Activated naive CD8-positive, alpha-beta T cell treated with anti-CD3 and anti-CD28 coated beads, Interleukin-2, amount 50 U/mL, for 24 hours (primary cell): ENCODE measurements at regions not wholly inside any gene's neighbourhood (a gene's known extent, or its start where the extent isn't known, plus 50 kb on each side); places are given as distances from the start of the nearest gene placed in this dataset.
"Not testable (repeated sequence)": the region's sequence is repeated elsewhere in the genome, so short reads cannot be mapped to it uniquely, and the experiment has no call there.

Experiments
- ATAC-seq: fragments of 150-1000 bp; cut with Tn5 transposase; one replicate; pipeline ENCODE4 v1.10.0; 2021
- DNase-seq: peaks from one replicate; pipeline ENCODE4 v3.0.0; 2021
- H3K27ac Mint-ChIP-seq: one replicate; pipeline ENCODE4 v1.8.0; 2021; ENCODE audit warnings: mild to moderate bottlenecking, mixed read lengths
- H3K27me3 Mint-ChIP-seq: one replicate; pipeline ENCODE4 v1.8.0; 2021; ENCODE audit warnings: mixed read lengths
- H3K36me3 Mint-ChIP-seq: one replicate; pipeline ENCODE4 v1.8.0; 2021; ENCODE audit warnings: low read depth, mixed read lengths
- H3K4me1 Mint-ChIP-seq: one replicate; pipeline ENCODE4 v1.8.0; 2021; ENCODE audit warnings: mixed read lengths
- H3K4me3 Mint-ChIP-seq: one replicate; pipeline ENCODE4 v1.8.0; 2021; ENCODE audit warnings: mild to moderate bottlenecking, moderate library complexity, mixed read lengths
- H3K9me3 Mint-ChIP-seq: one replicate; pipeline ENCODE4 v1.8.0; 2021; ENCODE audit warnings: mixed read lengths

- Mint-ChIP-seq H3K36me3 (no peaks in the 10 kb centered on the region), H3K27me3 (no peaks in the 10 kb centered on the region), H3K27ac (no peak overlapping the region), H3K4me1 (peaks cover 13% of the 10 kb centered on the region), H3K4me3 (no peak overlapping the region), H3K9me3 (no peaks in the 10 kb centered on the region)
- no peak for DNase-seq
- no peak for ATAC-seq
Measured at GRCh38 chr1:67482733-67483482, 52.7 kb upstream of the SERBP1 start.

GRCh38 chr1:67484492-67484891 is 54.3 kb upstream of the SERBP1 start:
- no peak overlapping the region for H3K4me3 Mint-ChIP-seq
- no peaks in the 10 kb centered on the region for H3K9me3 Mint-ChIP-seq
- DNase-seq (no peak), ATAC-seq (no peak)
- no peak overlapping the region for H3K27ac Mint-ChIP-seq
- peaks cover 3% of the 10 kb centered on the region for H3K4me1 Mint-ChIP-seq
- H3K36me3 Mint-ChIP-seq = no peaks in the 10 kb centered on the region
- no peaks in the 10 kb centered on the region for H3K27me3 Mint-ChIP-seq

GRCh38 chr1:67485046-67485811 is 55.0 kb upstream of the SERBP1 start:
- no peak for DNase-seq
- no peak for ATAC-seq
- no peaks in the 10 kb centered on the region for H3K36me3 Mint-ChIP-seq
- no peak overlapping the region for H3K4me3 Mint-ChIP-seq
- no peak overlapping the region for H3K27ac Mint-ChIP-seq
- no peaks in the 10 kb centered on the region for H3K27me3 Mint-ChIP-seq
- peaks cover 3% of the 10 kb centered on the region for H3K4me1 Mint-ChIP-seq
- no peaks in the 10 kb centered on the region for H3K9me3 Mint-ChIP-seq

GRCh38 chr1:67489643-67490042 is 59.4 kb upstream of the SERBP1 start:
- Mint-ChIP-seq H3K36me3 (no peaks in the 10 kb centered on the region), H3K9me3 (no peaks in the 10 kb centered on the region), H3K4me1 (no peaks in the 10 kb centered on the region), H3K4me3 (no peak overlapping the region), H3K27ac (no peak overlapping the region), H3K27me3 (no peaks in the 10 kb centered on the region)
- peak; percentile 80 for ATAC-seq
- DNase-seq = no peak

- ATAC-seq (no peak), DNase-seq (no peak)
- H3K36me3 Mint-ChIP-seq = no peaks in the 10 kb centered on the region
- no peak overlapping the region for H3K4me3 Mint-ChIP-seq
- no peaks in the 10 kb centered on the region for H3K9me3 Mint-ChIP-seq
- no peaks in the 10 kb centered on the region for H3K27me3 Mint-ChIP-seq
- H3K4me1 Mint-ChIP-seq = no peaks in the 10 kb centered on the region
- H3K27ac Mint-ChIP-seq = no peak overlapping the region
Measured at GRCh38 chr1:67491280-67491679, 61.1 kb upstream of the SERBP1 start.

- Mint-ChIP-seq H3K4me3 (no peak overlapping the region), H3K27me3 (no peaks in the 10 kb centered on the region), H3K4me1 (no peaks in the 10 kb centered on the region), H3K9me3 (no peaks in the 10 kb centered on the region), H3K27ac (no peak overlapping the region), H3K36me3 (no peaks in the 10 kb centered on the region)
- ATAC-seq (no peak), DNase-seq (no peak)
Measured at GRCh38 chr1:67493148-67493547, 62.9 kb upstream of the SERBP1 start.

- DNase-seq (no peak), ATAC-seq (no peak)
- Mint-ChIP-seq H3K4me1 (peaks cover 1% of the 10 kb centered on the region), H3K36me3 (no peaks in the 10 kb centered on the region), H3K4me3 (no peak overlapping the region), H3K27me3 (no peaks in the 10 kb centered on the region), H3K27ac (no peak overlapping the region), H3K9me3 (no peaks in the 10 kb centered on the region)
Measured at GRCh38 chr1:67495327-67495726, 65.1 kb upstream of the SERBP1 start.

- H3K4me3 Mint-ChIP-seq = no peak overlapping the region
- H3K4me1 Mint-ChIP-seq = peaks cover 8% of the 10 kb centered on the region
- no peak overlapping the region for H3K27ac Mint-ChIP-seq
- no peaks in the 10 kb centered on the region for H3K36me3 Mint-ChIP-seq
- no peaks in the 10 kb centered on the region for H3K9me3 Mint-ChIP-seq
- DNase-seq = no peak
- peaks cover 4% of the 10 kb centered on the region for H3K27me3 Mint-ChIP-seq
- no peak for ATAC-seq
Measured at GRCh38 chr1:67496329-67496728, 66.1 kb upstream of the SERBP1 start.

- no peaks in the 10 kb centered on the region for H3K36me3 Mint-ChIP-seq
- H3K4me3 Mint-ChIP-seq = no peak overlapping the region
- no peaks in the 10 kb centered on the region for H3K9me3 Mint-ChIP-seq
- peaks cover 6% of the 10 kb centered on the region for H3K27me3 Mint-ChIP-seq
- no peak overlapping the region for H3K27ac Mint-ChIP-seq
- peaks cover 12% of the 10 kb centered on the region for H3K4me1 Mint-ChIP-seq
- peak; percentile 98 for ATAC-seq
- peak; percentile 88 for DNase-seq
Measured at GRCh38 chr1:67500413-67500959, 70.3 kb upstream of the SERBP1 start.

GRCh38 chr1:67503974-67504373 is 73.8 kb upstream of the SERBP1 start:
- Mint-ChIP-seq H3K4me1 (peaks cover 12% of the 10 kb centered on the region), H3K4me3 (no peak overlapping the region), H3K27ac (no peak overlapping the region), H3K9me3 (no peaks in the 10 kb centered on the region), H3K36me3 (no peaks in the 10 kb centered on the region), H3K27me3 (peaks cover 6% of the 10 kb centered on the region)
- ATAC-seq (no peak), DNase-seq (no peak)

GRCh38 chr1:67513392-67514294 is 83.4 kb upstream of the SERBP1 start:
- H3K4me3 Mint-ChIP-seq, H3K4me1 Mint-ChIP-seq, H3K36me3 Mint-ChIP-seq, H3K27me3 Mint-ChIP-seq, DNase-seq, H3K27ac Mint-ChIP-seq, ATAC-seq: not testable (repeated sequence)
- H3K9me3 Mint-ChIP-seq = peaks cover 12% of the 10 kb centered on the region

- no peak for ATAC-seq
- Mint-ChIP-seq H3K4me3 (no peak overlapping the region), H3K27ac (no peak overlapping the region), H3K9me3 (peaks cover 12% of the 10 kb centered on the region), H3K27me3 (peaks cover 5% of the 10 kb centered on the region), H3K36me3 (peaks cover 3% of the 10 kb centered on the region), H3K4me1 (no peaks in the 10 kb centered on the region)
- no peak for DNase-seq
Measured at GRCh38 chr1:67514300-67514699, 84.1 kb upstream of the SERBP1 start.

- DNase-seq = no peak
- ATAC-seq = no peak
- Mint-ChIP-seq H3K36me3 (peaks cover 3% of the 10 kb centered on the region), H3K9me3 (peaks cover 12% of the 10 kb centered on the region), H3K27ac (no peak overlapping the region), H3K4me3 (no peak overlapping the region), H3K4me1 (no peaks in the 10 kb centered on the region), H3K27me3 (peaks cover 4% of the 10 kb centered on the region)
Measured at GRCh38 chr1:67514786-67515185, 84.6 kb upstream of the SERBP1 start.

- H3K27me3 Mint-ChIP-seq = peaks cover 4% of the 10 kb centered on the region
- peaks cover 3% of the 10 kb centered on the region for H3K36me3 Mint-ChIP-seq
- no peak for DNase-seq
- no peaks in the 10 kb centered on the region for H3K4me1 Mint-ChIP-seq
- H3K9me3 Mint-ChIP-seq = peaks cover 12% of the 10 kb centered on the region
- H3K27ac Mint-ChIP-seq = no peak overlapping the region
- H3K4me3 Mint-ChIP-seq = no peak overlapping the region
- ATAC-seq = no peak
Measured at GRCh38 chr1:67515324-67516080, 85.3 kb upstream of the SERBP1 start.
